ENCODE measurements at regions not wholly inside any gene's neighbourhood (a gene's known extent, or its start where the extent isn't known, plus 50 kb on each side); places are given as distances from the start of the nearest gene placed in this dataset.
A peak's percentile ranks its signal among the peaks of the same experiment; 100 is the strongest.

GRCh38 chr14:22297376-22297775 lies 291.6 kb downstream of the DAD1 start:
- no peak overlapping the region for H3K9ac ChIP-seq (ENCODE audit: low read length)
- H3K27ac ChIP-seq (ENCODE audit: low read length): no peak overlapping the region
- no peaks in the 10 kb centered on the region for H3K9me2 ChIP-seq (replicated peaks; ENCODE audit: low read length)
- peaks cover 5% of the 10 kb centered on the region for H3F3A ChIP-seq (ENCODE audit: low read length, unreplicated experiment)
- H3K79me2 ChIP-seq (ENCODE audit: low read length): no peaks in the 10 kb centered on the region
- ChIA-PET CTCF (no interaction called here), POLR2A (ENCODE audit: unreplicated experiment) (no interaction called here)
- H3K4me1 ChIP-seq (ENCODE audit: insufficient read depth, low read length): peaks cover 43% of the 10 kb centered on the region
- TF ChIP-seq EZH2phosphoT487 (IDR thresholded peaks at IDR 0.05; ENCODE audit: borderline replicate concordance, low read length): no peak
- TF ChIP-seq, protein P1, sequence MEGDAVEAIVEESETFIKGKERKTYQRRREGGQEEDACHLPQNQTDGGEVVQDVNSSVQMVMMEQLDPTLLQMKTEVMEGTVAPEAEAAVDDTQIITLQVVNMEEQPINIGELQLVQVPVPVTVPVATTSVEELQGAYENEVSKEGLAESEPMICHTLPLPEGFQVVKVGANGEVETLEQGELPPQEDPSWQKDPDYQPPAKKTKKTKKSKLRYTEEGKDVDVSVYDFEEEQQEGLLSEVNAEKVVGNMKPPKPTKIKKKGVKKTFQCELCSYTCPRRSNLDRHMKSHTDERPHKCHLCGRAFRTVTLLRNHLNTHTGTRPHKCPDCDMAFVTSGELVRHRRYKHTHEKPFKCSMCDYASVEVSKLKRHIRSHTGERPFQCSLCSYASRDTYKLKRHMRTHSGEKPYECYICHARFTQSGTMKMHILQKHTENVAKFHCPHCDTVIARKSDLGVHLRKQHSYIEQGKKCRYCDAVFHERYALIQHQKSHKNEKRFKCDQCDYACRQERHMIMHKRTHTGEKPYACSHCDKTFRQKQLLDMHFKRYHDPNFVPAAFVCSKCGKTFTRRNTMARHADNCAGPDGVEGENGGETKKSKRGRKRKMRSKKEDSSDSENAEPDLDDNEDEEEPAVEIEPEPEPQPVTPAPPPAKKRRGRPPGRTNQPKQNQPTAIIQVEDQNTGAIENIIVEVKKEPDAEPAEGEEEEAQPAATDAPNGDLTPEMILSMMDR (conservative IDR thresholded peaks at IDR 0.05; ENCODE audit: low read depth, low read length): no peak
- no peak for TF ChIP-seq EZH2 (IDR thresholded peaks at IDR 0.05; ENCODE audit: low read length, unreplicated experiment)
- H4K20me1 ChIP-seq (ENCODE audit: low read length): no peaks in the 10 kb centered on the region
- H3K27me3 ChIP-seq (ENCODE audit: low read length): no peaks in the 10 kb centered on the region
- H3K9me3 ChIP-seq (ENCODE audit: low read length): no peaks in the 10 kb centered on the region
- peak overlapping the region; percentile 74 for H3K4me2 ChIP-seq (ENCODE audit: low read length)
- H2AFZ ChIP-seq (ENCODE audit: low read length): no peak overlapping the region
- no peaks in the 10 kb centered on the region for H3K36me3 ChIP-seq (ENCODE audit: low read depth, low read length)
- intact Hi-C loops (cut with micrococcal nuclease): no loop called here
- H3K4me3 ChIP-seq (ENCODE audit: low read length): no peak overlapping the region
- no peak for ATAC-seq
- BruUV-seq (replicated peaks): no TSS peak
- no peak for DNase-seq

DNA sequence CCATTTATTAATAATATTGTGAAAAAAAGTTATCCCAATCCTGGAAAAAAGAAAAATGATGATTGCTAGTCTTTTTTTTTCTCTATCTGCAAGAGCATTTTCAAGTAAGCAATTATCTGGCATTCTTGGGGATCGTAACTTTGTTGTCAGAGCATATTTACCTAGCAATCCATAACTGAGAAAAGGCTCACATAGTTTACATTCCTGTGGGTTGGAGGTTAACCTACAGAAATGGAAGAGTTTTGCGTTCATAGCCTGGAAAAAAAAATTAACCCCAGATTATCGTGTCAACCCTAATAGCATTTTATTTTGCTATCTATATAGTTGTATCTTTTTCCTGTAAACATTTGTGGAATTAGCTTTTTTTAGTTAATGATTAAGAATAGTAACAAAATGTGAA lies 292.3 kb downstream of the DAD1 start:
- Histone ChIP-seq H3K9me2 (replicated peaks; ENCODE audit: low read length) (no peaks in the 10 kb centered on the region), H3K27me3 (ENCODE audit: low read length) (no peaks in the 10 kb centered on the region), H4K20me1 (ENCODE audit: low read length) (no peaks in the 10 kb centered on the region), H2AFZ (ENCODE audit: low read length) (no peak overlapping the region), H3K4me1 (ENCODE audit: insufficient read depth, low read length) (peaks cover 47% of the 10 kb centered on the region), H3F3A (ENCODE audit: low read length, unreplicated experiment) (peaks cover 5% of the 10 kb centered on the region), H3K9me3 (ENCODE audit: low read length) (no peaks in the 10 kb centered on the region), H3K9ac (ENCODE audit: low read length) (no peak overlapping the region), H3K4me3 (ENCODE audit: low read length) (peak overlapping the region; percentile 43; the same call in 1 of the 2 replicates), H3K36me3 (ENCODE audit: low read depth, low read length) (no peaks in the 10 kb centered on the region), H3K4me2 (ENCODE audit: low read length) (peak overlapping the region; percentile 74), H3K79me2 (ENCODE audit: low read length) (no peaks in the 10 kb centered on the region), H3K27ac (ENCODE audit: low read length) (peak overlapping the region; percentile 23)
- ChIA-PET CTCF (interaction anchor here (0.6 kb wide), 1 partner anchor 75 kb away, joined by 11 read pairs; no protein-coding TSS in a partner anchor), POLR2A (ENCODE audit: unreplicated experiment) (no interaction called here)
- BruUV-seq (replicated peaks): no TSS peak
- intact Hi-C loops (cut with micrococcal nuclease): loop anchor here (1.0 kb wide), 1 partner anchor 9 kb away; no protein-coding TSS in a partner anchor
- ATAC-seq: peak; percentile 87
- peak; percentile 89 for DNase-seq
- TF ChIP-seq EZH2 (IDR thresholded peaks at IDR 0.05; ENCODE audit: low read length, unreplicated experiment): no peak
- TF ChIP-seq EZH2phosphoT487 (IDR thresholded peaks at IDR 0.05; ENCODE audit: borderline replicate concordance, low read length): no peak
- TF ChIP-seq, protein P1 (conservative IDR thresholded peaks at IDR 0.05; ENCODE audit: low read depth, low read length): no peak

GRCh38 chr14:22296088-22296487 lies 292.9 kb downstream of the DAD1 start:
- no TSS peak for BruUV-seq (replicated peaks)
- H3K79me2 ChIP-seq (ENCODE audit: low read length): no peaks in the 10 kb centered on the region
- peak overlapping the region; percentile 23 for H3K27ac ChIP-seq (ENCODE audit: low read length)
- ATAC-seq: peak; percentile 59
- no peaks in the 10 kb centered on the region for H3K9me2 ChIP-seq (replicated peaks; ENCODE audit: low read length)
- peaks cover 49% of the 10 kb centered on the region for H3K4me1 ChIP-seq (ENCODE audit: insufficient read depth, low read length)
- H3K27me3 ChIP-seq (ENCODE audit: low read length): no peaks in the 10 kb centered on the region
- ChIA-PET POLR2A (ENCODE audit: unreplicated experiment) (no interaction called here), CTCF (interaction anchor here (0.6 to 1.5 kb wide), 2 partner anchors 75 to 260 kb away, joined by 4 to 5 read pairs; no protein-coding TSS in a partner anchor)
- DNase-seq: peak; percentile 41
- H3K36me3 ChIP-seq (ENCODE audit: low read depth, low read length): no peaks in the 10 kb centered on the region
- no peaks in the 10 kb centered on the region for H4K20me1 ChIP-seq (ENCODE audit: low read length)
- H3K4me2 ChIP-seq (ENCODE audit: low read length): peak overlapping the region; percentile 74
- no peak overlapping the region for H3K9ac ChIP-seq (ENCODE audit: low read length)
- no peaks in the 10 kb centered on the region for H3K9me3 ChIP-seq (ENCODE audit: low read length)
- peaks cover 5% of the 10 kb centered on the region for H3F3A ChIP-seq (ENCODE audit: low read length, unreplicated experiment)
- peak overlapping the region; percentile 43; the same call in 1 of the 2 replicates for H3K4me3 ChIP-seq (ENCODE audit: low read length)
- H2AFZ ChIP-seq (ENCODE audit: low read length): peak overlapping the region; percentile 33; the same call in 1 of the 2 replicates
- TF ChIP-seq EZH2phosphoT487 (IDR thresholded peaks at IDR 0.05; ENCODE audit: borderline replicate concordance, low read length) (no peak), EZH2 (IDR thresholded peaks at IDR 0.05; ENCODE audit: low read length, unreplicated experiment) (no peak)
- TF ChIP-seq, protein P1 (conservative IDR thresholded peaks at IDR 0.05; ENCODE audit: low read depth, low read length): no peak
- intact Hi-C loops (cut with micrococcal nuclease): loop anchor here (1.0 kb wide), 1 partner anchor 9 kb away; no protein-coding TSS in a partner anchor
